ENCODE measurements at regions not wholly inside any gene's neighbourhood (a gene's known extent, or its start where the extent isn't known, plus 50 kb on each side); places are given as distances from the start of the nearest gene placed in this dataset.

DNA sequence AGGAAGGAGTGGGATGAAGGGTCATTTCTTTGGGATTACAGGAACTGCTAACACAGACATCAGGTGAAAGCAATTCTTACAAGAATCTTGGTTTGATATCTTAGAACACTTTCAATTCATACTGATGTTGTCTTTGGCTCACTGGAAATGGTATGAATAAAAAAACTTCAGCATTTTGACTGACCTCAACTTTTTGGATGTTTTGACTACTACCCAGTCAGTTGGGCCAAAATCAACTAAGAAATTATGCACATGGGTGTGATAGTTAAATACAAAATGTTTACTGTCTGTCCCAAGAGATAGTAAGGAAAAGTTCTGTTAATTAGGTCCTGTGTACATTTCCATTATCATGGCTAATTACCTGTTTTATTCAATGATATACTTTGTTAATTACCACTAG lies 165.5 kb upstream of the LRIG1 start:
- CTCF ChIA-PET = no interaction called here
- no peak for TF ChIP-seq EZH2 (IDR thresholded peaks at IDR 0.05; ENCODE audit: borderline replicate concordance, insufficient read depth, low read depth, low read length, poor library complexity, severe bottlenecking)
- TF ChIP-seq, protein P1, sequence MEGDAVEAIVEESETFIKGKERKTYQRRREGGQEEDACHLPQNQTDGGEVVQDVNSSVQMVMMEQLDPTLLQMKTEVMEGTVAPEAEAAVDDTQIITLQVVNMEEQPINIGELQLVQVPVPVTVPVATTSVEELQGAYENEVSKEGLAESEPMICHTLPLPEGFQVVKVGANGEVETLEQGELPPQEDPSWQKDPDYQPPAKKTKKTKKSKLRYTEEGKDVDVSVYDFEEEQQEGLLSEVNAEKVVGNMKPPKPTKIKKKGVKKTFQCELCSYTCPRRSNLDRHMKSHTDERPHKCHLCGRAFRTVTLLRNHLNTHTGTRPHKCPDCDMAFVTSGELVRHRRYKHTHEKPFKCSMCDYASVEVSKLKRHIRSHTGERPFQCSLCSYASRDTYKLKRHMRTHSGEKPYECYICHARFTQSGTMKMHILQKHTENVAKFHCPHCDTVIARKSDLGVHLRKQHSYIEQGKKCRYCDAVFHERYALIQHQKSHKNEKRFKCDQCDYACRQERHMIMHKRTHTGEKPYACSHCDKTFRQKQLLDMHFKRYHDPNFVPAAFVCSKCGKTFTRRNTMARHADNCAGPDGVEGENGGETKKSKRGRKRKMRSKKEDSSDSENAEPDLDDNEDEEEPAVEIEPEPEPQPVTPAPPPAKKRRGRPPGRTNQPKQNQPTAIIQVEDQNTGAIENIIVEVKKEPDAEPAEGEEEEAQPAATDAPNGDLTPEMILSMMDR (IDR thresholded peaks at IDR 0.05) = no peak
- H3K9me3 Mint-ChIP-seq (ENCODE audit: insufficient read depth) = no peaks in the 10 kb centered on the region

DNA sequence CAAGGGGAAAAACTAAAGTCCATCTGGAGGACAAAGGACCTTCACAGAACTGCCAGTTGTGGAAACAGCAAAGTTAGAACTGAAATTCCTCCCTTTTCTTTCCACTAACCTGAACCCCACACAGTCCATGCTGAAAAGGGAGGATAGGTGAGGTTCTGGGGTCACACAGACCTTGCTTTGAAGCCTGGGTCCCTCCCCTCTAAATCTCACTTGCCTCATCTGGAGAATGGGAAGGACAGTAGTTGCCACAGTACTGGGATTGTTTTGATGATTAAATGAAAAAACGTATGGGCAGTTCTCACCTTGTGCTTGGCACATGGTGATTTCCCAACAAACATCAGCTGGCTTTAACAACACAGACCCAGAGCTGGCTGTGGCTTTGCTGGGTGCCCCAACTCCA lies 166.4 kb upstream of the LRIG1 start:
- no peak for TF ChIP-seq EZH2 (IDR thresholded peaks at IDR 0.05; ENCODE audit: borderline replicate concordance, insufficient read depth, low read depth, low read length, poor library complexity, severe bottlenecking)
- TF ChIP-seq, protein P1 (IDR thresholded peaks at IDR 0.05) = no peak
- no peak overlapping the region for H3K4me3 ChIP-seq (ENCODE audit: control extremely low read depth in 1 of 5, extremely low read depth in 1 of 5, insufficient read depth in 1 of 5, low read depth in 2 of 5, low read length in 4 of 5)
- no peak overlapping the region for H3K27ac ChIP-seq (ENCODE audit: low read length in 2 of 2)
- ATAC-seq (ENCODE audit: low read depth) = no peak
- H3K9ac ChIP-seq (ENCODE audit: low read length) = no peak overlapping the region
- H3K4me1 ChIP-seq (ENCODE audit: control insufficient read depth in 2 of 2, insufficient read depth in 2 of 2, low read length in 2 of 2) = no peaks in the 10 kb centered on the region
- no peaks in the 10 kb centered on the region for H3K27me3 ChIP-seq (replicated peaks in 1 of 4; ENCODE audit: control extremely low read depth in 1 of 4, control insufficient read depth in 3 of 4, insufficient read depth in 4 of 4, low read length in 3 of 4)
- ChIA-PET CTCF (no interaction called here), POLR2A (no interaction called here)
- DNase-seq = no peak
- Mint-ChIP-seq H3K4me3 (no peak overlapping the region), H3K27ac (no peak overlapping the region), H3K4me1 (no peaks in the 10 kb centered on the region), H3K9me3 (ENCODE audit: insufficient read depth) (no peaks in the 10 kb centered on the region), H3K27me3 (peaks cover 13% of the 10 kb centered on the region)
- no peak overlapping the region for H3K4me2 ChIP-seq (replicated peaks; ENCODE audit: low read depth, low read length, poor library complexity, severe bottlenecking)
- no peak overlapping the region for H2AFZ ChIP-seq (ENCODE audit: insufficient read depth, low read depth, low read length, poor library complexity, severe bottlenecking)
- H4K20me1 ChIP-seq (ENCODE audit: control insufficient read depth, insufficient read depth, low read length, poor library complexity, severe bottlenecking) = no peaks in the 10 kb centered on the region
- H3K36me3 ChIP-seq (replicated peaks in 1 of 2; ENCODE audit: control extremely low read depth in 1 of 2, control insufficient read depth in 1 of 2, extremely low read depth in 1 of 2, insufficient read depth in 2 of 2, low read length in 1 of 2) = no peaks in the 10 kb centered on the region
- H3K9me3 ChIP-seq (ENCODE audit: control extremely low read depth in 1 of 3, control insufficient read depth in 2 of 3, insufficient read depth in 1 of 3, low read length in 2 of 3) = no peaks in the 10 kb centered on the region
- intact Hi-C loops (cut with micrococcal nuclease) = no loop called here
- WGBS (ENCODE audit: insufficient coverage) = no CpG with 5 or more reads among the region's 1 CpG
- no peaks in the 10 kb centered on the region for H3K79me2 ChIP-seq (ENCODE audit: control insufficient read depth, insufficient read depth, low read length)

More for the DNA sequence above, 165.5 kb upstream of the LRIG1 start:
- Histone ChIP-seq H3K4me3 (ENCODE audit: control extremely low read depth in 1 of 5, extremely low read depth in 1 of 5, insufficient read depth in 1 of 5, low read depth in 2 of 5, low read length in 4 of 5) (no peak overlapping the region), H3K4me1 (ENCODE audit: control insufficient read depth in 2 of 2, insufficient read depth in 2 of 2, low read length in 2 of 2) (no peaks in the 10 kb centered on the region), H3K27ac (ENCODE audit: low read length in 2 of 2) (no peak overlapping the region), H4K20me1 (ENCODE audit: control insufficient read depth, insufficient read depth, low read length, poor library complexity, severe bottlenecking) (no peaks in the 10 kb centered on the region), H3K79me2 (ENCODE audit: control insufficient read depth, insufficient read depth, low read length) (no peaks in the 10 kb centered on the region), H2AFZ (ENCODE audit: insufficient read depth, low read depth, low read length, poor library complexity, severe bottlenecking) (no peak overlapping the region), H3K27me3 (replicated peaks in 1 of 4; ENCODE audit: control extremely low read depth in 1 of 4, control insufficient read depth in 3 of 4, insufficient read depth in 4 of 4, low read length in 3 of 4) (no peaks in the 10 kb centered on the region), H3K36me3 (replicated peaks in 1 of 2; ENCODE audit: control extremely low read depth in 1 of 2, control insufficient read depth in 1 of 2, extremely low read depth in 1 of 2, insufficient read depth in 2 of 2, low read length in 1 of 2) (no peaks in the 10 kb centered on the region), H3K9ac (ENCODE audit: low read length) (no peak overlapping the region), H3K9me3 (ENCODE audit: control extremely low read depth in 1 of 3, control insufficient read depth in 2 of 3, insufficient read depth in 1 of 3, low read length in 2 of 3) (no peaks in the 10 kb centered on the region), H3K4me2 (replicated peaks; ENCODE audit: low read depth, low read length, poor library complexity, severe bottlenecking) (no peak overlapping the region)
- peaks cover 18% of the 10 kb centered on the region for H3K27me3 Mint-ChIP-seq
- DNase-seq (no peak), ATAC-seq (ENCODE audit: low read depth) (no peak)
- H3K27ac Mint-ChIP-seq = no peak overlapping the region
- intact Hi-C loops (cut with micrococcal nuclease) = no loop called here
- POLR2A ChIA-PET = no interaction called here
- H3K4me3 Mint-ChIP-seq = no peak overlapping the region
- H3K4me1 Mint-ChIP-seq = no peaks in the 10 kb centered on the region

All from B cell (primary cell).